ENCODE measurements at regions not wholly inside any gene's neighbourhood (a gene's known extent, or its start where the extent isn't known, plus 50 kb on each side); places are given as distances from the start of the nearest gene placed in this dataset.
"Not testable (repeated sequence)": the region's sequence is repeated elsewhere in the genome, so short reads cannot be mapped to it uniquely, and the experiment has no call there.

- CTCF ChIA-PET, result no interaction called here
- POLR2A ChIA-PET, result no interaction called here
- TF ChIP-seq FOXM1 (IDR thresholded peaks at IDR 0.05; ENCODE audit: borderline replicate concordance), result no peak
- DNase-seq (ENCODE audit: extremely low spot score), result no peak
Observed at GRCh38 chr7:119271147-119271779, 1001.7 kb upstream of the KCND2 start.

- ChIA-PET POLR2A (no interaction called here), CTCF (no interaction called here)
- no peak for TF ChIP-seq TARDBP (IDR thresholded peaks at IDR 0.05)
- TF ChIP-seq PKNOX1 (IDR thresholded peaks at IDR 0.05), result no peak
- no peak for TF ChIP-seq FOXA1 (IDR thresholded peaks at IDR 0.05)
- TF ChIP-seq SUZ12 (IDR thresholded peaks at IDR 0.05), result no peak
- no peak for TF ChIP-seq ZNF384 (IDR thresholded peaks at IDR 0.05)
- TF ChIP-seq FOXM1 (IDR thresholded peaks at IDR 0.05; ENCODE audit: borderline replicate concordance), result no peak
- no peak for TF ChIP-seq NFRKB (IDR thresholded peaks at IDR 0.05)
- no peak for TF ChIP-seq ARNT (IDR thresholded peaks at IDR 0.05)
- no peak for TF ChIP-seq FOXK2 (IDR thresholded peaks at IDR 0.05)
- no peak for DNase-seq (ENCODE audit: extremely low spot score)
Observed at GRCh38 chr7:119281181-119281846, 991.7 kb upstream of the KCND2 start.

GRCh38 chr7:119283353-119283752 is 989.6 kb upstream of the KCND2 start:
- CTCF ChIA-PET, result no interaction called here
- TF ChIP-seq FOXA1 (IDR thresholded peaks at IDR 0.05) (no peak), HDGF (IDR thresholded peaks at IDR 0.05; ENCODE audit: borderline replicate concordance) (no peak), SP1 (IDR thresholded peaks at IDR 0.05) (no peak)
- POLR2A ChIA-PET, result no interaction called here
- no peak for DNase-seq (ENCODE audit: extremely low spot score)

GRCh38 chr7:119288416-119288815 is 984.6 kb upstream of the KCND2 start:
- TF ChIP-seq FOXK2 (IDR thresholded peaks at IDR 0.05), result no peak
- no peak for TF ChIP-seq SUZ12 (IDR thresholded peaks at IDR 0.05)
- TF ChIP-seq ZNF384 (IDR thresholded peaks at IDR 0.05), result no peak
- no peak for TF ChIP-seq TARDBP (IDR thresholded peaks at IDR 0.05)
- TF ChIP-seq NFRKB (IDR thresholded peaks at IDR 0.05), result no peak
- TF ChIP-seq HDGF (IDR thresholded peaks at IDR 0.05; ENCODE audit: borderline replicate concordance), result no peak
- no peak for TF ChIP-seq CTBP1 (IDR thresholded peaks at IDR 0.05; ENCODE audit: borderline replicate concordance)
- no peak for TF ChIP-seq FOXM1 (IDR thresholded peaks at IDR 0.05; ENCODE audit: borderline replicate concordance)
- TF ChIP-seq LEF1 (IDR thresholded peaks at IDR 0.05; ENCODE audit: borderline replicate concordance), result no peak
- TF ChIP-seq ARNT (IDR thresholded peaks at IDR 0.05), result no peak
- TF ChIP-seq SP1 (IDR thresholded peaks at IDR 0.05), result no peak
- TF ChIP-seq L3MBTL2 (conservative IDR thresholded peaks at IDR 0.05), result no peak
- no peak for TF ChIP-seq PKNOX1 (IDR thresholded peaks at IDR 0.05)
- TF ChIP-seq FOXA1 (IDR thresholded peaks at IDR 0.05), result no peak
- TF ChIP-seq BHLHE40 (IDR thresholded peaks at IDR 0.05; ENCODE audit: borderline replicate concordance), result no peak
- ChIA-PET CTCF (no interaction called here), POLR2A (no interaction called here)
- DNase-seq (ENCODE audit: extremely low spot score), result no peak

- CTCF ChIA-PET; DNase-seq (ENCODE audit: extremely low spot score); POLR2A ChIA-PET: not testable (repeated sequence)
Observed at GRCh38 chr7:119300341-119300740, 972.6 kb upstream of the KCND2 start.

- ChIA-PET POLR2A (no interaction called here), CTCF (no interaction called here)
- TF ChIP-seq CTBP1 (IDR thresholded peaks at IDR 0.05; ENCODE audit: borderline replicate concordance) (no peak), TARDBP (IDR thresholded peaks at IDR 0.05) (no peak), LEF1 (IDR thresholded peaks at IDR 0.05; ENCODE audit: borderline replicate concordance) (no peak), SUZ12 (IDR thresholded peaks at IDR 0.05) (no peak), ZNF384 (IDR thresholded peaks at IDR 0.05) (no peak), HDGF (IDR thresholded peaks at IDR 0.05; ENCODE audit: borderline replicate concordance) (no peak), FOXK2 (IDR thresholded peaks at IDR 0.05) (no peak), BHLHE40 (IDR thresholded peaks at IDR 0.05; ENCODE audit: borderline replicate concordance) (no peak), PKNOX1 (IDR thresholded peaks at IDR 0.05) (no peak), ARNT (IDR thresholded peaks at IDR 0.05) (no peak), FOXM1 (IDR thresholded peaks at IDR 0.05; ENCODE audit: borderline replicate concordance) (no peak), NFRKB (IDR thresholded peaks at IDR 0.05) (no peak), SP1 (IDR thresholded peaks at IDR 0.05) (no peak), ELF4 (IDR thresholded peaks at IDR 0.05) (no peak), L3MBTL2 (conservative IDR thresholded peaks at IDR 0.05) (no peak), FOXA1 (IDR thresholded peaks at IDR 0.05) (no peak)
- DNase-seq (ENCODE audit: extremely low spot score), result no peak
Observed at GRCh38 chr7:119320316-119320715, 952.7 kb upstream of the KCND2 start.

- no peak for TF ChIP-seq CTBP1 (IDR thresholded peaks at IDR 0.05; ENCODE audit: borderline replicate concordance)
- no peak for TF ChIP-seq ARNT (IDR thresholded peaks at IDR 0.05)
- TF ChIP-seq LEF1 (IDR thresholded peaks at IDR 0.05; ENCODE audit: borderline replicate concordance), result no peak
- no peak for TF ChIP-seq SP1 (IDR thresholded peaks at IDR 0.05)
- no peak for TF ChIP-seq L3MBTL2 (conservative IDR thresholded peaks at IDR 0.05)
- TF ChIP-seq ELF4 (IDR thresholded peaks at IDR 0.05), result no peak
- no peak for TF ChIP-seq FOXA1 (IDR thresholded peaks at IDR 0.05)
- no peak for TF ChIP-seq SUZ12 (IDR thresholded peaks at IDR 0.05)
- no peak for TF ChIP-seq TARDBP (IDR thresholded peaks at IDR 0.05)
- no peak for TF ChIP-seq ZNF384 (IDR thresholded peaks at IDR 0.05)
- no peak for TF ChIP-seq BHLHE40 (IDR thresholded peaks at IDR 0.05; ENCODE audit: borderline replicate concordance)
- no peak for TF ChIP-seq NFRKB (IDR thresholded peaks at IDR 0.05)
- TF ChIP-seq PKNOX1 (IDR thresholded peaks at IDR 0.05), result no peak
- TF ChIP-seq FOXM1 (IDR thresholded peaks at IDR 0.05; ENCODE audit: borderline replicate concordance), result no peak
- no peak for TF ChIP-seq FOXK2 (IDR thresholded peaks at IDR 0.05)
- TF ChIP-seq HDGF (IDR thresholded peaks at IDR 0.05; ENCODE audit: borderline replicate concordance), result no peak
- ChIA-PET POLR2A (no interaction called here), CTCF (no interaction called here)
- DNase-seq (ENCODE audit: extremely low spot score), result no peak
Observed at GRCh38 chr7:119329715-119330114, 943.3 kb upstream of the KCND2 start.
